ENCODE measurements at regions not wholly inside any gene's neighbourhood (a gene's known extent, or its start where the extent isn't known, plus 50 kb on each side); places are given as distances from the start of the nearest gene placed in this dataset.

DNA sequence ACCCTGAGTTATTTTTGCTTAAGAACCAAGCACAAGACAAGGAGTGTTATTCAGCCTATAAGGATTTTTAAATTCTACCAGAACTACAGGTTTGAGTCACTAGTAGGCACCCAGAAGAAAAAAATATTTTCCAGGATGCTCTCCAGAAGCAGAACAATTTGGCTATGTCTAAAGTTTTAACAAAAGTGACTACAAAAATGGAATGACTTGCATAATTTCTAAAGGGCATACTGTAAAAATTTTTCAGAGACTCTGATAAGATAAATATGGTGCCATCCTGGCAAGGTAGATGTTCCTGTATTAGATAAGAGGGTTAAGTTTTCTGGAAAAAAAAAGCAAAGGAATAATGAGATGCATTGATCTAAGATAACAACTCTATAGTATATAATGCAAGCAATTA, 68.6 kb upstream of the FAM9A start:
- no peak for DNase-seq (ENCODE audit: low read depth)

DNA sequence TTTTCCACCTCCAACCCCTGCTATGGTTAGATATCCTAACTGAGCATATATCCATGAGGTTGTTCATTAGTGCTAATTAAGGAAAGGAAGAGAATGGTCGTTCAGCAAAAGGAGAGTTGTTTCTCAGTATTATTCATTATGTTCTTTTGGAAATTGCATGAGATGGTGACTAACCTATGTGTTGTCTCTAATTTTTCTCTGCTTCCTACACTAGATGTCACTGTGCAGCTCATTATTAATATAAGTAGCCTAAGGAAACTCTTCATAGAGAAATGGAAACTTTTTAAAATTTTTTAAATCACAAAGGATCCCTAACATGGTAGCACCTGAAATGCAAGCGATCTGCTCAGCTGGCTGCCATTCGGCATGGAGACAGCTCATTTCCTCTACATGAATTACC, 67.7 kb upstream of the FAM9A start:
- no peak for DNase-seq (ENCODE audit: low read depth)

DNA sequence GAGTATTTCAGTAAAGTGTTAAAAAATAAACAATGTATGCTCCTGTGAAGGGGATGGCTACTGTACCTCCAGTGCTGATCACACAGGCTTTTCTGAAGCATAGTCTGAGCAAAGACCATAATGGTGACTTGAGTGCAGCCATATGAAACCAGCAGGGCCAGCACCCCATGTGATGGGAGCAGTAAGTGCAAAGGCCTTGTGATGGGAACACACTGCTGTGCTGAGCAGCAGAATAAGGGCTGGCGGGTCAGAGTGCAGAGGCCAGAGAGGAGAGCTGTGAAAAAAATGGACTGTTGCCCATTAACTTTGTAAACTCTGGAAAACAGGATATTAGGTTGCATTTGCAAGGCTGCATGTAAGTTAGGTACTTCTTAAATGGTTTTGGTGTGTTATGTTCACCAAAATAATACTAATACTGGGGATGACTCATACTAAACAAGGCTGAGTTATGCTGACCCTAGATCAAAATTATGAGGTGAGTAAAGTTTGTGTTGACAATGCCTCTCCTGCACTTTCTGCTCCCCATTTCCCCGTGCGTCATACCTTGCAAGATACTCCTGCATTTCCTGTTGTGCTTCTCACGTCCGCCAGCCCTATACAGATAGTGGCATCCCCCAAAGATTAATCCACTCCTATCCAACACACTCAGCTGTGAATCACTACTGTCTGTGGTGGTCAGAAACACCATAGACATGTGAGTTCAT, 67.0 kb upstream of the FAM9A start:
- no peak for DNase-seq (ENCODE audit: low read depth)

DNA sequence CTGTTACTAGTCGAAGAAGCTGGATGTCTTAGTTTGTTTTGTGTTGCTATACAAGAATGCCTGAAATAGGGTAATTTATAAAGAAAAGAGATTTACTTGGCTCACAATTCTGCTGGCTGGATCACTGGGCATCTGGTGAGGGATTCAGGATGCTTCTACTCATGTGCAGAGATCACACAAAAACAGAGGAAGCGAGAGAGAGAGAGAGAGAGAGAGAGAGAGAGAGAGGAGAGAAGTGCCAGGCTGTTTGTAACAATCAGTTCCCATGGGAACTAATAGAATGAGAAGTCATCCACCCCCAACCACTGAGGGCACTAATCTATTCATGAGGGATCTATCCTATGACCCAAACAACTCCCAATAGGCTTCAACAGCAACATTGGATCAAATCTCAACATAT, 66.2 kb upstream of the FAM9A start:
- DNase-seq (ENCODE audit: low read depth) = no peak

DNA sequence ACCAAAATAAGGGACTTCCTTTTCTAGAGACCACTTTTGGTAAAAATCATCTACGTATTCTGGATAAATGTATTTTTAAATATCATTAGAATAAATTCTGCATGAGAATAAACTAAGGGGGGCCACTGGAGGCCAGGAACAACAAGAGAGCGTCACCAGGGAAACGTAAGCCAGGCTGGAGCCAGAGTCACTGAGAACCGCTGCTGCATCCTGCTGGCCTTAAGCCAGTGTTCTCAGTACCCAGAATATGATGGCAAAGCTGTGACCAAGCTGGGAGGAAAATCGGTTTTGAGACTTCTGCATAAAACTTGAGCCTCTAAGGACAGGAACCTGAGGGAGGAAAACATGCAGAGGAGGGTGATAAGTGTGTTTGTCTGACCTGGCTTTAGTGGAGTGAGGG, 63.0 kb upstream of the FAM9A start:
- no peak for DNase-seq (ENCODE audit: low read depth)

DNA sequence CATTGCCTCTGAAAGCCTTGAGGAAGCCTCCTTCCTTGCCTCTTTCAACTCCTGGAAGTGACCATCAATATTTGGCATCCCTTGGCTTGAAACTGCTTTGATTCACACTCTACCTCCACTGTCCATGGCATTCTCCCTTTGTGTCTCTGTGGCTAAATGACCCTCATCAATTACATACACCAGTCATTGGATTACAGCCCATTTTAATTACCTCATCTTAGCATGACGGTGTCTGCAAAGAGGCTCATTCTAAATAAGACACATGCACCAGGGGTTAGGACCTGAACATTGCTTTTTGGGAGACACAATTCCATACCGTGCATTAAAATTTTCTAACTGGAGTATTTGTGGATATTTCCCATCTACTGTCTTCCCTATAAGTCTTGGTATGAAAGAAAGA, 60.7 kb upstream of the FAM9A start:
- DNase-seq (ENCODE audit: low read depth) = no peak

DNA sequence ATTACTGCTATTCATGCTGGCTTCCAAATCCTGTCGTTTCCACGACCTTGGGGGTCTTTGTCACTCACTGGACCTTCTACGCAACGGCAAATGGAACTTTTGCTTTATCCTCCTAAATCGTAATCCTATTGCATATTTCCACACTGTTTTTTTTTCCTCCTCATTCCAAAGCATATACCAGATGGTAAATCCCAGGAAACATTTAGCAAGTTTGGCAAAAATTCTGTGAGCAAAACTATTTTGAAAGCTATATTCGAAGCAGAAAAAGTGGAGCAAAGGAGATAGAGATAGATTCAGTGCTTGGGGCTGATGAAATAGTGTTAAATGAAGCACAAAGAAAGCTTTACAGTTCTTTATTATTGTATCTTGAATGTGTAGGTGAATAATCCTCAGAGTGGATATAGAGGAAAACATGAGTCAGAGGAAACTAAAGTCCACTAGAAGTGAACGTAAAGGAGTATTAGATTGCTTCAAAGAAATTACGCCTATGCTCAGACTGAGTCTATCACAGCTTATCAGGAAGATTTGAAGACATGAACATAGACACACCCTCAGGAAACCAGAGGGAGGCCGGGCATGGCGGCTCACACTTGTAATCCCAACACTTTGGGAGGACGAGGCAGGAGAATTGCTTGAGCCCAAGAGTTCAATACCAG, 50.2 kb upstream of the FAM9A start:
- no peak for DNase-seq (ENCODE audit: low read depth)
